ENCODE measurements at regions not wholly inside any gene's neighbourhood (a gene's known extent, or its start where the extent isn't known, plus 50 kb on each side); places are given as distances from the start of the nearest gene placed in this dataset.

- TF ChIP-seq POLR2AphosphoS5 (IDR thresholded peaks at IDR 0.05) (no peak), CTCF (IDR thresholded peaks at IDR 0.05) (no peak), POLR2A (IDR thresholded peaks at IDR 0.05) (no peak)
Observed at GRCh38 chr2:217316743-217317142, 456.9 kb upstream of the TNP1 start.

Data from prostate gland (tissue), 2 donors.